ENCODE measurements at regions not wholly inside any gene's neighbourhood (a gene's known extent, or its start where the extent isn't known, plus 50 kb on each side); places are given as distances from the start of the nearest gene placed in this dataset.

DNA sequence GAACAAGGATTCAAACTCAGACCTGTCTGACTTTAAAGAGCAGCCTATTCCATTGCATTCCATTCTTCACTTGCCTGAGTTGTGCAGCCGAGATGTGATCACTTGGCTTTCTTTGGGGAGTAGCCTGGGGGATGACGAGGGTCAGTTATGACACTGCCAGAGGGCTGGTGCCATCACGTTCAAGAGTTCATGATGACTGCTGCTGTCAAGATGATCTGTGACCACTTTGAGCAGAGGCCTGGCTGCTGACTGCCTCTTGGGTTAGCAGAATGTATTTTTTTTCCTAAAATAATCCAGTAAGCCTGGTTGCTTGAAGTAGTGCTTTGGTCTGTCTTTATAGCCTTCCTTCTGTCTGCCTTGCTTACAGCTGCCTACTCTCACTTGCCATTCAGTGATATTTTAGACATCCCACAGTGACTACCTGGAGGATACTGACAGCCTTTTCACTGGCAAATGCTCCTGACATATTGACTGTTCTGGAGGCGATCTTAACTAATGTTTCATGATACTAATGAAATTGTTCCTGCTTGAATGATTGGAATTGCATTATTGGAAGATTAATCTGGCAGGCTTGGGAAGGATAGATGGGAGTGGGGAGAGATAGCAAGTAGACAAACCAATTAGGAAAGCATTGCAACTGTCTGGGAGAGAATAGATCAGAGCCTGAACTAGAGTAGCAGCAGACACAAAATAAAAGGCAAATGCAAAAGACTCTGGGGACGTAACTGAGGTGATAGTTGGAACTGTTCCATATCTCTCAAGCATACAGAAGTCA, 221.6 kb upstream of the LCORL start:
- TF ChIP-seq POLR2A (IDR thresholded peaks at IDR 0.05) (no peak), CTCF (IDR thresholded peaks at IDR 0.05) (no peak), EP300 (IDR thresholded peaks at IDR 0.05) (no peak), POLR2AphosphoS5 (IDR thresholded peaks at IDR 0.05) (no peak)
